Stimulated activated CD8-positive, alpha-beta memory T cell treated with anti-CD3 and anti-CD28 coated beads, Interleukin-15, amount 100 ng/mL, for 48 hours (primary cell): ENCODE measurements at regions not wholly inside any gene's neighbourhood (a gene's known extent, or its start where the extent isn't known, plus 50 kb on each side); places are given as distances from the start of the nearest gene placed in this dataset.
"Not testable (repeated sequence)": the region's sequence is repeated elsewhere in the genome, so short reads cannot be mapped to it uniquely, and the experiment has no call there.

Experiments used
- DNase-seq, 2 donors: peaks; one replicate each; pipeline ENCODE4 v3.0.0-alpha.2; 2020; ENCODE audit warnings: low read depth in 2 of 2

DNA sequence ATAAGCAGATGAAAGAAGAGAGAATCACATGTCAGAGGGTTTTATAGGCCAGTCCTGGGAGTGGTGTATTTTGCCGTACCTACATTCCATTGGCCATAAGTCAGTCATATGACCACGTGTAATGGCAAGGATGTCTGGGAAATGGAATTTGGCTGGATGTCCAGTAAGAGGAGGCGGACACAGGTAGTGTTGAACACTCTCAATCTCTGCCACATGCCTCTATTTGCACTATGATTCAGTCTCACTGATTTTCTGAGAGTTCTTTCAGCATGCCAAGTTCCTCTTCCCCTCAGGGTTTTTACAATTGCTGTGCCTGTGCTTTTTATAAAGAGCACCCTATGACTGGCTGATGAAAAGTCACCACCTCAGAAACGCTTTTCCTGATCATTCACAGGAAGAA is 164.2 kb upstream of the GPR101 start:
- DNase-seq, result no peak

- no peak for DNase-seq
These were observed 162.2 kb upstream of the GPR101 start for GRCh38 chrX:137195991-137196390.

DNA sequence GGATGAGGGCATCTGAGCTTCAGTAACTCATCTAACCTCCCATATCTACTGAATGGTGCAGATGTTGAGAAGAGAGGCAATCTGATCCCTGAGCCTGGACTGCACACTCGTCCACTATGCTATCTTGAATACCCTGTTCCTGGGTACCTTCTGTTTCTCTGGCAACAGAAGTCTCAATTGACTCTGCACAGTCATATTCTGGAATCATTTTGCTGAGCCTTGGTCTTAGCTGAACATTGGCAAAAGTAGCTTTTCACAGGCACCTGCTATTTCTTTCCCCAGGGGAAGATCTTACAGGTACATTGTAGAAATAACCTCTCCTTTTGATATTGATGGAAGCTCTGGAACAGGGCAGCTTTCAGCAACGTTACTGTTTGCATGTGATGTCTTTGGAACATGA is 161.5 kb upstream of the GPR101 start:
- DNase-seq, result no peak

DNA sequence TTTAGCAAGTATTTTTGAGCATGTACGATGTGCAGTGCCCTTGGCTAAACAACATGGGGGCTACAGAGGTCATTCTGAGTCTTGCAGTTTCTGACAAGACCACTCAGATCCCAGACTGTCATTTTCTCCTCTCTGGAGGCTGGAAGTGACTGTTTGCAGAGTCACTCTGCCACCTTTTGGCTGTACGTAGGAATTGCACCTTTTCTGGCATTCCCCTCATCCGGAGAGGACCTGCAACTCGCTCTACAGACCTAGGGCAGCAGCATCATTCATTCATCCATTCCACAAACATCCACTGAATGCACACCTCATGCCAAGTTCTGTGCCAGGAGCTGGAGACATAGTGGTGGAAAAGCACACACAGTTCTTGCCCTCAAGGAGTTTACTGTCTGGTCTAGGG is 160.4 kb upstream of the GPR101 start:
- DNase-seq, result no peak

GRCh38 chrX:137187540-137187939 is 153.7 kb upstream of the GPR101 start:
- no peak for DNase-seq

DNA sequence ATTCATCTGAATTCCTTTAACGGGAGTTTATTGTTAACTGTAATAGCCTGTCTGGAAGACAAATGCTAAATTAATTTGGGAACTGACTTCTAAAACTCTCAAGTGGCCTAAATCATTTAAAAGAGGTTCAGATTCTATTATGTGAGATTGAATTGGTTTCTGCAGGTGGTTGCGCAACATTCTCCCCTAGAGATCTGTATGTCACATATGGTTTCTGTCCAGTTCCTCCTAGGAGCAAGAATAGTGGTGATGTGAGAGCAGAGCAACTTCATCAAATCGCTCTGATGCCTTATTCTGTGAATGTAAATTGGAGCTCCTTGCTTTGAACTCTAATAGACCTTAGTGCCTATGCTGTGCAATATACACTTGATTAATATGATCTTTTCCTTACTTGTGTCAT is 144.6 kb upstream of the GPR101 start:
- DNase-seq, result no peak

- no peak for DNase-seq
These were observed 138.6 kb upstream of the GPR101 start for GRCh38 chrX:137172317-137172948.

GRCh38 chrX:137171626-137172025 is 137.8 kb upstream of the GPR101 start:
- DNase-seq, result no peak

GRCh38 chrX:137166591-137166990 is 132.8 kb upstream of the GPR101 start:
- DNase-seq, result no peak

- no peak for DNase-seq
These were observed 130.5 kb upstream of the GPR101 start for GRCh38 chrX:137164329-137164728.

DNA sequence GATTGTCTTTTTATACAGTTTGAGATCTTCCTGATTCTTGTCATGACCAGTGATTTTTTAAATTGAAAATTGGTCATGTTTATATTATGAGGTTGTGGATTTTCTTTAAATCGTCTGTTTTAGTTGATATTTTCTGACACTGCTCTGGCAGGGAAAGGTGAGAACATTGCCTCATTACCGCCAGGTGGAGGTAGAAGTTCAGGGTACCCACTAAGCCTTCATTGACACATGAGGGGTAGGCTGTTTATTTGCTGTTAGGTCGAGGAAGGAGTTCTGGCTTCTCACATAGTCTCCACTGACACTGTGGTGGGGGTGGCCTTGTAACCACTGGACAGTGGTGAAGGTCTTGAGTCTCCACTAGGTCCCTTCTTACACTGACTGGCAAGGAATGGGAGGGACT is 117.6 kb upstream of the GPR101 start:
- DNase-seq, result no peak

- no peak for DNase-seq
These were observed 110.1 kb upstream of the GPR101 start for GRCh38 chrX:137143864-137144263.

- not testable (repeated sequence) for DNase-seq
These were observed 88.9 kb upstream of the GPR101 start for GRCh38 chrX:137122651-137123050.

DNA sequence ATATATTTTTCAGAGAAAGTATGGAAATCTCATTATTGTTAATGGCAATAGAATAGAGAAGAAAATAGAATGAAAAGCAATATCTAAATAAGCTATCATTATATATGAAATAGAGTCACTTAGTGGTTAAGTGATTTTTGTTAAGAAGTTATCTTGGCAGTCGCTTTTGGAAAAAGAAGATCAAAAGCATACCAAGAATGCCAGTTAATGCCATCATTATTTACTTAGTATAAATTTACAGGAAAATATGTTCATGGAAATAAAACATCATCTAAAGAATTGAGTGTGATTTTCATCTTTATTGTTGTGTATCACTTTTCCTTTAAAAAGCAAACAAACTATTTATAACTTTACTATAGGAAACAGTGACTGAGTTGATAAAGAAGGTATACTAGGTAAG is 85.3 kb upstream of the GPR101 start:
- no peak for DNase-seq

DNA sequence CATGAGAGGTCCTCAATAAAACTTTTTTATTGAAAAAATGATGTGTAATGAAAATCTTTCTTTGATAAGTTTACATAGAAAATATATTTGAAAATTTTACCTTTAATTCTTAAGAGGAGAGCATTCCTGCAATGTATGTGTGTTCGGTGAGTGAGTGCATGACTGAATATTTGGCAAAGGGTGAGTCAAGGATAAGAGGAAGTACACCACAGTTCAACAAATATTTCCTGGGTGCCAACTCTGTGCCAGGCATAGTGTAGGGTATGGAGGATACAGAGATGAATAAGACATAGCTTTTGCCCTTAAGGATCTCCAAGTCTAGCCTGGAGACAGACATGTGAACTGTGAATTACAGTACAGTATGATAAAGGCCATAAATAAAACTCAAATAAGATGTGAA is 84.7 kb upstream of the GPR101 start:
- DNase-seq, result no peak

DNA sequence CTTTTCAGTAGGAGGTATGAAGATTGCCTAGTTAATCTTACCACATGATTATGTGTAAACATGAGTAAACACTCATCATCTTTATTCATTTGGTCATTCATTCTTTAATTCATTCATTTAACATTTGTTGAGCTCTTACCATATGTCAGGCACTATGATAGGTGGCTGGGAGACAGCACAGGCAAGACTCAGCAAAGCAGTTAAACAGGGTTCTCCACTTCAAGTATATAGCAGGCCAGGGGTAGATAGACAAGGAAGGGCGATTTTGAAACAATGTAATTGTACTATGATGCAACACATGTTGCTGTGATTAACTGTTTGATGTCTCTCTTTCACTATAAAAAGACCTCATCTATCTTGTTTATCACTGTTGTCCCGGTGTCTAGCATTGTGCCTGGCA is 84.3 kb upstream of the GPR101 start:
- no peak for DNase-seq

- not testable (repeated sequence) for DNase-seq
These were observed 74.1 kb upstream of the GPR101 start for GRCh38 chrX:137107877-137108276.

GRCh38 chrX:137101273-137101990 is 67.6 kb upstream of the GPR101 start:
- no peak for DNase-seq
